Transverse colon (tissue), 4 donors: ENCODE measurements at regions not wholly inside any gene's neighbourhood (a gene's known extent, or its start where the extent isn't known, plus 50 kb on each side); places are given as distances from the start of the nearest gene placed in this dataset.

Source experiments
- EP300 ChIP-seq: sonication (generic); formaldehyde crosslinking; IDR thresholded peaks from one replicate; pipeline ENCODE4 v1.6.1; 2017; ENCODE audit warnings: antibody characterized with exemption, low read depth
- POLR2AphosphoS5 ChIP-seq, 3 donors: sonication (generic); formaldehyde crosslinking; IDR thresholded peaks; one replicate each; pipeline ENCODE4 v1.6.1; 2016; ENCODE audit warnings: antibody characterized with exemption in 3 of 3
- TF ChIP-seq, protein P1 (sequence below), 5 experiments: fragments of 200-600 bp in 3 of 5; fragments of 450-650 bp in 2 of 5; sonication (generic) in 3 of 5; IDR thresholded peaks; 1 replicate in 2 of 5; 2 replicates in 3 of 5; pipeline ENCODE4 v1.5.1; 2016 to 2017; ENCODE audit warnings: antibody characterized with exemption in 5 of 5, inconsistent platforms in 3 of 5, mild to moderate bottlenecking in 2 of 5, moderate library complexity in 1 of 5

GRCh38 chr1:81492628-81493027 lies 308.1 kb upstream of the ADGRL2 start:
- TF ChIP-seq, protein P1, sequence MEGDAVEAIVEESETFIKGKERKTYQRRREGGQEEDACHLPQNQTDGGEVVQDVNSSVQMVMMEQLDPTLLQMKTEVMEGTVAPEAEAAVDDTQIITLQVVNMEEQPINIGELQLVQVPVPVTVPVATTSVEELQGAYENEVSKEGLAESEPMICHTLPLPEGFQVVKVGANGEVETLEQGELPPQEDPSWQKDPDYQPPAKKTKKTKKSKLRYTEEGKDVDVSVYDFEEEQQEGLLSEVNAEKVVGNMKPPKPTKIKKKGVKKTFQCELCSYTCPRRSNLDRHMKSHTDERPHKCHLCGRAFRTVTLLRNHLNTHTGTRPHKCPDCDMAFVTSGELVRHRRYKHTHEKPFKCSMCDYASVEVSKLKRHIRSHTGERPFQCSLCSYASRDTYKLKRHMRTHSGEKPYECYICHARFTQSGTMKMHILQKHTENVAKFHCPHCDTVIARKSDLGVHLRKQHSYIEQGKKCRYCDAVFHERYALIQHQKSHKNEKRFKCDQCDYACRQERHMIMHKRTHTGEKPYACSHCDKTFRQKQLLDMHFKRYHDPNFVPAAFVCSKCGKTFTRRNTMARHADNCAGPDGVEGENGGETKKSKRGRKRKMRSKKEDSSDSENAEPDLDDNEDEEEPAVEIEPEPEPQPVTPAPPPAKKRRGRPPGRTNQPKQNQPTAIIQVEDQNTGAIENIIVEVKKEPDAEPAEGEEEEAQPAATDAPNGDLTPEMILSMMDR (IDR thresholded peaks at IDR 0.05) = no peak
- TF ChIP-seq POLR2AphosphoS5 (IDR thresholded peaks at IDR 0.05) (no peak), EP300 (no peak)
